ENCODE measurements at regions not wholly inside any gene's neighbourhood (a gene's known extent, or its start where the extent isn't known, plus 50 kb on each side); places are given as distances from the start of the nearest gene placed in this dataset.

DNA sequence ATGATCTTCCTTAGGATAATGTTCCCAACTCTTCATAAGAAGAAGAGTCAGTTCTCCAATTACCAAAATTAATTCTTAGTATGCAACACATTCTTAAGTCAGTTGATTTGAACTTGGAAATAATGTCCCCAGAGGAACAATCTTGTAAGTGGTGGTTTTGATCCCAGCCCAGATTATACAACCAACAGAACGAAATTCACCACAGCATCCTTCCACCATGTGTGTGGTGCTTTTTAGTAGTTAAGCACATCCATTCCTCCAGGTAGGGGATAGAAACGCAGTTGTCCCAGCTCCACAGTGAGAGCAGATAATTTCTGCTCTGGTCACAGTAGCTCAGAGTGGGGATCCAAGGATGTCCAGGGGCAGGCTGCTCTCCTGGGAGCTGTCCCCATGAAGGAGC lies 161.7 kb upstream of the SLC39A10 start:
- DNase-seq = no peak

DNA sequence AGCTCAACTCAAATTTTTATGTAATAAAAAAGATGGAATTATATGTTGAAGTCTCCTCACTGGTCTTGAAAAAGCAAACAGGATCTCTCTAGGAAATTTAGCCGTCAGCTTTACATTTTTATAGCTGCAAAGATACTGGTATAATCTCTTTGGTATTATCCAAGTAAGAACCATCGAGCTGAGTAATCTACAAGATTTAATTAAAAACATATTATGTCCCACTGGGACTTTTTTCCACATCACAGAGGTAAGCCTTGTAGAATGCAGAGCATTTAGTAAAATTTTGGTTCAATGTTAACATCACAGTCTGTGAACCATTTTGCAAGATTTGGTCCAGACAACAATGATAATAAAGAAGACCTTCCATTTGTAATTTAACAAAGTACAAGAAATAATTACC lies 162.6 kb upstream of the SLC39A10 start:
- DNase-seq = no peak

DNA sequence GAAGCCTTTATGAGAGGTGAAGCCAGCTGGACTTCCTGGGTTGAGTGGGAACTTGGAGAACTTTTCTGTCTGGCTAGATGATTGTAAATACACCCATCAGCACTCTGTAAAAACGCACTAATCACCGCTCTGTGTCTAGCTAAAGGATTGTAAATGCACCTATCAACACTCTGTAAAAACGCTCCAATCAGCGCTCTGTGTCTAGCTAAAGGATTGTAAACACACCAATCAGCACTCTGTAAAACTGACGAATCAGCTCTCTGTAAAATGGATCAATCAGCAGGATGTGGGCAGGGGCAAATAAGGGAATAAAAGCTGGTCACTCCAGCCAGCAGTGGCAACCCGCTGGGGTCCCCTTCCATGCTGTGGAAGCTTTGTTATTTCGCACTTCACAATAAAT lies 163.6 kb upstream of the SLC39A10 start:
- DNase-seq = no peak

GRCh38 chr2:195490319-195490718 lies 166.7 kb upstream of the SLC39A10 start:
- no peak for DNase-seq

- no peak for DNase-seq
Measured at GRCh38 chr2:195489101-195489500, 167.9 kb upstream of the SLC39A10 start.

GRCh38 chr2:195488567-195488966 lies 168.5 kb upstream of the SLC39A10 start:
- DNase-seq = no peak

GRCh38 chr2:195486987-195487644 lies 169.9 kb upstream of the SLC39A10 start:
- no peak for DNase-seq

- no peak for DNase-seq
Measured at GRCh38 chr2:195486520-195486919, 170.5 kb upstream of the SLC39A10 start.

- DNase-seq = no peak
Measured at GRCh38 chr2:195482010-195482409, 175.0 kb upstream of the SLC39A10 start.

DNA sequence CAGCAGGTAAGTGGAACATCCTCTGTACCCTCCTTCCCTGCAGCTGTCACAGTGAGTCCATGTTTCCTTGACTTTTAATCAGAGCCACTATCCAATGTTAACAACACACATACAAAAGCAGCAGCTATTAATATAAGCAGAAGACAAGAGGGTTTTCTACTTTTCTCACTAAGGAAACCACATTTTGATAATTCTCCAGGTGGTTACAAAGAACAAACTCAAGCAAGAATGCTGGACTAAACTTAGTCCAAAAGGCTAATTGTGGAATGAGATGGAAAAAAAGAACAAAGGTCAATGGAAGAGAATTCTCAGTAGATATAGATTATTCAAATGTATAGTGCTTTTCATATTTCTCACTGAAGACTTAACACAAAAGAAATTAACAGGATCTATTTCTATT lies 176.9 kb upstream of the SLC39A10 start:
- no peak for DNase-seq

- no peak for DNase-seq
Measured at GRCh38 chr2:195479407-195479806, 177.6 kb upstream of the SLC39A10 start.

DNA sequence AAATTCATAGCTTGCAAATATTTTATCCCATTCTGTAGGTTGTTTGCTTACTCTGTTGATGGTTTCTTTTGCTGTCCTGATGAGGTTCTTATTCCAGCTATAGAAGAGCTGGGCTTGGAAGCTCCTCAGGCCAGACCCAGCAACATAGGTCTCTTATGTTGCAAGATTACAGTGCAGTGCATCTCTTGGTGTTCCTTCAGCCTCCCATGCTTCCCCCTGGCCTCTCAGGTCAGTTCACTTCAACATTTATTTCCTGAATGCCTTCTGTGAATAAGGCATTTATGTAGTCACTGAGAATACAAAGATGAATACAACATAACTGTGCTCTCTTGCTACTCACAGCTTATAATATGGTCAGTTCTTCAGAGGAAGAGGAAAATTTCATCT lies 179.0 kb upstream of the SLC39A10 start:
- DNase-seq = no peak

DNA sequence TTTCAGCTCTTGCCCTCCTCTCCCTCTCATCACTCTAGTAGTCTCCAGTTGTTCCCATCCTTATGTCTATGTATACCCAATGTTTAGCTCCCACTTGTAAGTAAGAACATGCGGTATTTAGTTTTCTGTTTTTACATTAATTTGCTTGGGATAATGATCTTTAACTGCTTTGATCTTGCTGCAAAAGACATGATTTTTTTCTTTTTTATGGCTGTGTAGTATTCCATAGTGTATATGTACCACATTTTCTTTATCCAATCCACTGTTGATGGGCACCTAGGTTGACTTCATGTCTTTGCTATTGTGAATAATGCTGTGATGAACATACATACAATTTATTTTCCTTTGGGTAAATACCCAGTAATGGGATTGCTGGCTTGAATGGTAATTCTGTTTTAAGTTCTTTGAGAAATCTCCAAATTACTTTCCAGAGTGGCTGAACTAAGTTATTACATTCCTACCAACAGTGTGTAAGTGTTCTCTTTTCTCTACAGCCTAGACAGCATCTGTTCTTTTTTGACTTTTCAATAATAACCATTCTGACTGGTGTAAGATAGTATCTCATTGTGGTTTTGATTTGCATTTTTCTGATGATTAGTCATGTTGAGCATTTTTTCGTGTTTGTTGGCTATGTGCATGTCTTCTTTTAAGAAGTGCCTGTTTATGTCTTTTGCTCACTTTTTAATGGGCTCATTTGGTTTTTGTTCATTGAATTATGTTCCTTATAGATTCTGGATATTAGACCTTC lies 179.6 kb upstream of the SLC39A10 start:
- no peak for DNase-seq

GRCh38 chr2:195475336-195475735 lies 181.7 kb upstream of the SLC39A10 start:
- DNase-seq = no peak

- no peak for DNase-seq
Measured at GRCh38 chr2:195473862-195474261, 183.2 kb upstream of the SLC39A10 start.

GRCh38 chr2:195472501-195473234 lies 184.4 kb upstream of the SLC39A10 start:
- DNase-seq = no peak

- DNase-seq = no peak
Measured at GRCh38 chr2:195471807-195472206, 185.2 kb upstream of the SLC39A10 start.

DNA sequence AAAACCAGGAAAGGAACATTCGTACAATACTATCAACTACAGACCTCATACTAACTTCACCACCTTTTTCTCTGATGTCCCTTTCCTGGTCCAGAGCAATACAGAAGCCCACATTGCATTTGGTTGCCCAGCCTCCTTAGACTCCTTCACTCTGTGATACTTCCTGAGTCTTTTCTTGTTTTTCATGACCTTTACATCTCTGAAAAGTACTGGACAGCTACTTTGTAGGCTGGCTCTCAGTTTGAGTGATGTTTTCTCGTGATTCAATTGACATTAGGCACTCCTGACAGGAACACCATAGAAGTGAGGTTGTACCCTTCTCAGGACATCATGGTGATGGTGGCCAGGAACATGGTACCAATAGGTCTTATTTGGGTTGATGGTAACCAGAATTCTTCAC lies 185.9 kb upstream of the SLC39A10 start:
- no peak for DNase-seq

DNA sequence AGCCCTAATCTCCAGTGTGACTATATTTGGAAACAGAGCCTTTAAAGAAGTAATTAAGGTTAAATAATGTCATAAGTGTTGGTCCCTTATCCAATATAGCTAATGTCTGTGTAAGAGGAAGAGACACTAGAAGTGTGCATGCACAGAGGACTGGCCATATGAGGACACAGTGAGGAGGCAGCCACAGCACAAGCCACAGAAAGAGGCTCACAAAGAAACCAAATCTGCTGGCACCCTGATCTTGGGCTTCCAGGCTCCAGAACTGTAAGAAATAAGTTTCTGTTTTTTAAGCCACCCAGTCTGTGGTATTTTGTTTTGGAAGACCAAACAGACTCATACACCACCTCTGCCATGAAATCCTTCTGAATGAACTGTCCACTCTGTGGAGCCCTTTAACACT lies 186.4 kb upstream of the SLC39A10 start:
- no peak for DNase-seq

DNA sequence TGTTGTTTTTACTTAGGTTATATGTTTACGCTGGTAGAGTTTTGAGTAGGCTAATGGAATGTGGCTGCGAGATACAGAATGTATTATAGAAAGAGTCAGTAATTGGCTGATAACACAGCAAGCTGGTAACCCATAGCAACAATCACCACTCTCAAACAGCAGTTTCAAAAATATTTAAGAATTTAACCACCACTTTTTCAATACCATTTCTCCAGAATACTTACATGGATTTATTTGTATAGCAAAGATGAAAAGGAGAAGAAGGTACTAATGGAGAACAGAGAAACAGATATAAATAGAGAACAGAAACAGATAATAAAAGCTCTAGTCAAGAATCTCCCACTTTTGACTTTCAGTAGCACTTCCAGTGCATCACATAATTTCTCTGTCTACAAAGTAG lies 188.3 kb upstream of the SLC39A10 start:
- no peak for DNase-seq

- no peak for DNase-seq
Measured at GRCh38 chr2:195466427-195466826, 190.6 kb upstream of the SLC39A10 start.

DNA sequence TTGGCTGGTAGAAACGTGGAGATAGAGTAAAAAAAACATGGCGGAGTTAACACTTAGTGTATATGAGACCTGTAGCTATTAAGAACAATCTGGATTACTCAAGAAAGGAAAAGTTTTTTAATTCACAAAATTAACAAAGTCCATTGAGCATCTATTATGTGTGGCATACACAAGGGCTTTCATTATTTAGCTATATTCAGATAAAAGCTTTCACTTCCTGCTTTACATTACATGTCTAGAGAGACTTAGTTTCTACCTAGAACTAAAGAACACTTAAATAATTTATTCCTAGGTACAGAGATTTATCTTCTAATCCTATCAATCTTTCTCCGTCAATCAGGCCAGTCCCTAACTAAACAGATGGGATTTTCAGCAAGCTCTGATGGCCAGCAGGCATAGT lies 196.0 kb upstream of the SLC39A10 start:
- DNase-seq = no peak

DNA sequence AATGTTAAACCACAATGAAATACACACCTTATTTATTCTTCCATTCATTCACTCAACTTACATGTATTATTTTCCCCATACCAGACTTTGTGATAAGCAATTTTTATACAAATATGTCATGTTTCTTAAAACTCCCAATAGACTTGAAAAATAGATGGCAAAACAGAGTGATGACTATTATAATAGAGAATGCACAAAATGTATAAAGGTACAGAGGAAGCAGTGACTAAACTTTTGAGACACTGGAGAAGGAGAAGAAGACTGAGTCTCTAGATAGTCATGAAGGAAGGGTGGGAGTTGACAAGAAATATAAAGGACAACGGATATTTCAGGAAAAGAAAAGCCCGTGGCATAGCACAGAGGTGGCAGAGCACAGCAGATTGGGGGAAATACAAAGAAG lies 198.1 kb upstream of the SLC39A10 start:
- no peak for DNase-seq

- DNase-seq = no peak
Measured at GRCh38 chr2:195457873-195458272, 199.2 kb upstream of the SLC39A10 start.
